ENCODE measurements at regions not wholly inside any gene's neighbourhood (a gene's known extent, or its start where the extent isn't known, plus 50 kb on each side); places are given as distances from the start of the nearest gene placed in this dataset.

DNA sequence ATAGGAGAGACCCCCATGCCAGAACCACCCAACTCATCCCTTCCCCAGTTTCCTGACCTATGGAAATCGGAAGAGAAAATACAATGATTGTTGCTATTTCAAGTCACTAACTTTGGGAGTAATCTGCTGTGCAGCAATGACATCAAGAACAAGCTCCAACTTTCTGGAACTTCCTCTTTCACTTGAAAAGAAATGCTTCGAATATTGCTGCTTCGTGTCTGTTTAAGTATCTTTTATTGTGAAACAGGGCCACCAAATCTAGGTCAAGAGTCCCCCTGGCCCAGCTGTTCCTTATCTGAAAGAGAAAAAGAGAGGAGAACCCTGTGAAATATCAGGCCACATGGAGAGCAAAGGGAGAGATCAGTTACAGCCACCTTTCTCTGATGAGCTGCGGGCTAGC lies 59.4 kb upstream of the DNAH5 start:
- H3K9me3 Mint-ChIP-seq = peaks cover 3% of the 10 kb centered on the region

GRCh38 chr5:14003513-14003912 lies 59.0 kb upstream of the DNAH5 start:
- H3K27ac Mint-ChIP-seq = no peak overlapping the region
- no peaks in the 10 kb centered on the region for H3K36me3 Mint-ChIP-seq (ENCODE audit: low read depth)
- intact Hi-C loops (cut with micrococcal nuclease) = no loop called here
- H3K4me1 Mint-ChIP-seq (ENCODE audit: low read depth) = no peaks in the 10 kb centered on the region
- DNase-seq = no peak
- peaks cover 10% of the 10 kb centered on the region for H3K27me3 Mint-ChIP-seq (ENCODE audit: low read depth)
- CTCF ChIA-PET = interaction anchor here (0.8 kb wide), 1 partner anchor 10 kb away, joined by 3 read pairs; no protein-coding TSS in a partner anchor
- no peak overlapping the region for H3K4me3 Mint-ChIP-seq
- H3K9me3 Mint-ChIP-seq = peaks cover 3% of the 10 kb centered on the region

More for the DNA sequence above, 59.4 kb upstream of the DNAH5 start:
- no peaks in the 10 kb centered on the region for H3K36me3 Mint-ChIP-seq (ENCODE audit: low read depth)
- H3K27me3 Mint-ChIP-seq (ENCODE audit: low read depth) = peaks cover 14% of the 10 kb centered on the region
- no peak for DNase-seq
- no peak overlapping the region for H3K27ac Mint-ChIP-seq
- CTCF ChIA-PET = interaction anchor here (0.8 kb wide), 1 partner anchor 11 kb away, joined by 3 read pairs; no protein-coding TSS in a partner anchor
- no peak overlapping the region for H3K4me3 Mint-ChIP-seq
- intact Hi-C loops (cut with micrococcal nuclease) = no loop called here
- no peaks in the 10 kb centered on the region for H3K4me1 Mint-ChIP-seq (ENCODE audit: low read depth)

DNA sequence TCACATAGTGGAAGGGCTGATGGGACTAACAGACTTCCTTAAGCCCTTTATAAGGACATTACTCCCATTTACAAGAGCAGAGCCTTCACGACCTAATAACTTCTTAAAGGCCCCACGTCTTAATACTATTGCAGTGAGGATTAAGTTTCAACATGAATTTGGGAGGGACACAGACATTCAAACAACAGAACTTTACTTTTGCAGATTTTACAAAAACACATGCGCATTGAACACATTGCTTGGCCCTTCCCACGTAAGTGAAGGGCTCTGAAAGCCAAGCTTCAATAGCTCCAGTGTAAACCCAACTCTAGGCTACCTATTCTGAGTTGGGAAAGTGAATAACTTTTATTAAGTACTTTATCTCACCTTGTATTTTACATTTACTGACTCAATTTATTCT lies 53.8 kb upstream of the DNAH5 start:
- Mint-ChIP-seq H3K27me3 (ENCODE audit: low read depth) (peaks cover 6% of the 10 kb centered on the region), H3K9me3 (peaks cover 8% of the 10 kb centered on the region), H3K27ac (no peak overlapping the region), H3K4me1 (ENCODE audit: low read depth) (no peaks in the 10 kb centered on the region), H3K4me3 (no peak overlapping the region), H3K36me3 (ENCODE audit: low read depth) (no peaks in the 10 kb centered on the region)
- intact Hi-C loops (cut with micrococcal nuclease) = no loop called here
- DNase-seq = no peak
- CTCF ChIA-PET = no interaction called here

DNA sequence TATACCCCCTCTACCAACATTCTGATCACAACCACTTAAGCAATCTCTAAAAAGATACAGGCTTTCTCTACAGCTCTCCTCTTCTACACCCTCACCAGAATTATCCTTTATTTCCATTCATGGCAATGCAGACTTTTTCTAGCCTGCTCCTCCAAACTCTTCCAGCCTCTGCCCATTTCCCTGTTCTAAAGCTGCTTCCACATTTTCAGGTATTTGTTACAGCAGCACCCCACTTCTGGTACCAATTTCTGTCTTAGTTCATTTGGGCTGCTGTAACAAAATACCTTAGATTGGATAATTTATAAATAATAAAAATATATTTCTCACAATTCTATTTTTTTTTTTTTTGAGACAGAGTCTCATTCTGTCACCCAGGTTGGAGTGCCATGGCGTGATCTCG lies 53.0 kb upstream of the DNAH5 start:
- H3K27ac Mint-ChIP-seq = no peak overlapping the region
- H3K4me1 Mint-ChIP-seq (ENCODE audit: low read depth) = no peaks in the 10 kb centered on the region
- CTCF ChIA-PET = no interaction called here
- no peak overlapping the region for H3K4me3 Mint-ChIP-seq
- DNase-seq = no peak
- intact Hi-C loops (cut with micrococcal nuclease) = no loop called here
- H3K36me3 Mint-ChIP-seq (ENCODE audit: low read depth) = no peaks in the 10 kb centered on the region
- H3K9me3 Mint-ChIP-seq = peaks cover 8% of the 10 kb centered on the region
- H3K27me3 Mint-ChIP-seq (ENCODE audit: low read depth) = peaks cover 6% of the 10 kb centered on the region

GRCh38 chr5:13994621-13995253 lies 50.2 kb upstream of the DNAH5 start:
- H3K27me3 Mint-ChIP-seq (ENCODE audit: low read depth) = peaks cover 6% of the 10 kb centered on the region
- no peaks in the 10 kb centered on the region for H3K36me3 Mint-ChIP-seq (ENCODE audit: low read depth)
- no peak overlapping the region for H3K27ac Mint-ChIP-seq
- no peak for DNase-seq
- peaks cover 8% of the 10 kb centered on the region for H3K9me3 Mint-ChIP-seq
- CTCF ChIA-PET = no interaction called here
- intact Hi-C loops (cut with micrococcal nuclease) = no loop called here
- no peaks in the 10 kb centered on the region for H3K4me1 Mint-ChIP-seq (ENCODE audit: low read depth)
- no peak overlapping the region for H3K4me3 Mint-ChIP-seq

Measured in activated naive CD4-positive, alpha-beta T cell treated with anti-CD3 and anti-CD28 coated beads for 36 hours (primary cell).